ENCODE measurements at regions not wholly inside any gene's neighbourhood (a gene's known extent, or its start where the extent isn't known, plus 50 kb on each side); places are given as distances from the start of the nearest gene placed in this dataset.

DNA sequence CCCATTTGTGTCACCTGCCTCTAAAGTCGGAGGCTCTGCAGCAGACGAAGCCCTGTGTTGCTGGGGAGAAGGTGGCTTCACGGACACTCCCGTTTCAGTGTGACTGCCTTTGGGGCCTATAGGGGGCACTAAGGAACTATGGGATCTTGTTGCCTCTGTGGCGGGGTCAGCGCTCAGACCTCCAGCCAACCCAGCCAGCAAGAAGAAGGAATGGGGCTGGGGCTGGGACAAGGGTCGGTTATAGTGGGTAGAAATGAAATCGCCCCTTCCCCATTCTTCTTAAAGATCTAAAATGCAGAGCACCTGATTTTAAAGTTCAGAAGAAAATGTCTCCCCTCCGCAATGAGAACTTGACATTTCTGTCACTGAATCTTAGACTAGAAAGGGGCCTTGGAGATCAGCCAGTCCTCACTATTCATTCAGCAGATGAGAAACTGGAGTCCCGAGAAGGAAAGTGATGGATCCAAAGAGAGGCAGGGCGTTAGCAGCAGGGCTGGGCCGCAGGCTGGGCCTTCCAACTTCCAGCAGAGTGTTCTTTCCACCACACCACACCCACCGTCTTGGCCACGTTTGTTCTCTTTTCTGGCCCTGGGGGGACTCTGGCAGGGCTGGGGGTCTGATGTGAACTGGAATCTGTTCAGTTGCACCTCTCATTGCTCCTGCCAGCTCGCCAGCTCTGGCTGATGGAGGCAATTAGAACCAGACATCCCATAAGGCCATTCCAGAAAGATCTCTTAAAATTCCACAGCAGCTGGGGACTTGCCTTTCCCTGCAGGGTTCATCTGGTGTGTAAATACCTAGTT, 195.4 kb downstream of the OPA1 start:
- TF ChIP-seq, protein P1, sequence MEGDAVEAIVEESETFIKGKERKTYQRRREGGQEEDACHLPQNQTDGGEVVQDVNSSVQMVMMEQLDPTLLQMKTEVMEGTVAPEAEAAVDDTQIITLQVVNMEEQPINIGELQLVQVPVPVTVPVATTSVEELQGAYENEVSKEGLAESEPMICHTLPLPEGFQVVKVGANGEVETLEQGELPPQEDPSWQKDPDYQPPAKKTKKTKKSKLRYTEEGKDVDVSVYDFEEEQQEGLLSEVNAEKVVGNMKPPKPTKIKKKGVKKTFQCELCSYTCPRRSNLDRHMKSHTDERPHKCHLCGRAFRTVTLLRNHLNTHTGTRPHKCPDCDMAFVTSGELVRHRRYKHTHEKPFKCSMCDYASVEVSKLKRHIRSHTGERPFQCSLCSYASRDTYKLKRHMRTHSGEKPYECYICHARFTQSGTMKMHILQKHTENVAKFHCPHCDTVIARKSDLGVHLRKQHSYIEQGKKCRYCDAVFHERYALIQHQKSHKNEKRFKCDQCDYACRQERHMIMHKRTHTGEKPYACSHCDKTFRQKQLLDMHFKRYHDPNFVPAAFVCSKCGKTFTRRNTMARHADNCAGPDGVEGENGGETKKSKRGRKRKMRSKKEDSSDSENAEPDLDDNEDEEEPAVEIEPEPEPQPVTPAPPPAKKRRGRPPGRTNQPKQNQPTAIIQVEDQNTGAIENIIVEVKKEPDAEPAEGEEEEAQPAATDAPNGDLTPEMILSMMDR (IDR thresholded peaks at IDR 0.05; ENCODE audit: low read depth, low read length): peak; percentile 79
- no peak for TF ChIP-seq POLR2A (IDR thresholded peaks at IDR 0.05; ENCODE audit: extremely low read depth, insufficient read length)
- TF ChIP-seq, protein P2, sequence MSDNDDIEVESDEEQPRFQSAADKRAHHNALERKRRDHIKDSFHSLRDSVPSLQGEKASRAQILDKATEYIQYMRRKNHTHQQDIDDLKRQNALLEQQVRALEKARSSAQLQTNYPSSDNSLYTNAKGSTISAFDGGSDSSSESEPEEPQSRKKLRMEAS (IDR thresholded peaks at IDR 0.05; ENCODE audit: low read depth, low read length): no peak
